NCI-H345 treated with DMSO at 0.1 percent for 48 hours (cell line): ENCODE measurements at regions not wholly inside any gene's neighbourhood (a gene's known extent, or its start where the extent isn't known, plus 50 kb on each side); places are given as distances from the start of the nearest gene placed in this dataset.

Source experiments
- DNase-seq: peaks from one replicate; lab custom pipeline; 2025; ENCODE audit not compliant: unreplicated experiment; lab: John Stamatoyannopoulos, UW

DNA sequence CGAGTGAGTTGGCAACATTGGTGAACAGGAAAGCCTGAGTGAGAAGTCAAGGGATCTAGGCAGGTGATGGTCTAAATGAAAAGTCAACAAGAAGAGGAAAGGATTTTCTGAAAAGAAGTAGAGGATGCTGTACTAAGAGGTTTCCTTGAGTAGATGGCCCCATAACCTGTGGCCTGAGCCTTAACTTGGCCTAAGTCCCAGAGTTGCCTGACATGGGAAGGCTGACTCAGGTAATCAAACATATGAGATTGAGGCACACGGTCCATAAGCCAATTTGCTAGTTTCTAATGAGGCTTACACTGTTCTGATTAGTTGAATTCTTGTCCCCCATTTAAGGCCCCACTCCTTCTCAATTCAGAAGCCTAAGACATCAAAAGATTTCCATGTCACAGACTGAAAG is 262.5 kb upstream of the LMCD1 start:
- no peak for DNase-seq

DNA sequence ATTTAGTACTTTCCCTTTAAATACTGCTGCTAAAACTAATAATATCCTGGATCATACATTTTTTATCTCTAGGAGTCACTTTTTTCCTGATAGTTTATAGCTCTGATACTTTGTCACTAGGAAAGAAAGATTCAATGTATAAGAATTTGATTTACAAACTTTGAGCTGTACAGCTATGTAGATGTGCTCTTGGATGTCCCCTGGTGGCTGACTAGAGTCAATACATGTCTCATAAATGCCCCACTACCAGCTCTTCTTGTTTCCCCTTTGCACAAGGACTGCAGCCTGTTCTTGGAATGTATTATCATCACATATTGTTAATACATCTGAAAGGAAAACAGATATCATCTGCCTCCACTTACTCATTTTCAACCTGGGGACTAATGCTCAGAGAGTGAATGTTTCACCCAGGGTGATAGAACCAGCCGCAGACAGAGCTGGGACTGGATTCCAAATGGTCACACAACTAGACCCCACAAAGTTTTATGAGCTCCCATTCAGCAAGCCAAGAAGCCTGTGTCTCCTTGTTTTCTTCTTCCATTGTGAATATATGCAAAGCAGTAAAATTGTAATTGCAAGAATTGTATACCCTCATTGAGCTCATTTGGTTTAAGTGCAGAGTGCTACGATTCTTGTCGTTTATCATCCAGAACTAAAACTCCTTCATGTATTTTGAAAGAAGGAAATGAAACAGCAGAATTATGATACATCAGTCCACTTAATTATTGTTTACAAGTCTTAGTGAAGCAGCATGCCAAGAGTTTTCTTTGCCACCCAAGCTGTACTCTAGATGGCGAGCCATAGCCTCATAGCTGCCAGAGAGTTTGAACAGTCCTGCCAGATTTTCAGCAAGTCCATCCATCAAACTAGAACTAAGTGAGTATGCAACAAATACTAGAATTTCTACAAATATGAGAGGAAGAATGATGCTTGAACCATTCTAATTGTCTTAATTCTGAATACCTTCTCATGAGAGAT is 261.6 kb upstream of the LMCD1 start:
- peak; percentile 2 for DNase-seq

DNA sequence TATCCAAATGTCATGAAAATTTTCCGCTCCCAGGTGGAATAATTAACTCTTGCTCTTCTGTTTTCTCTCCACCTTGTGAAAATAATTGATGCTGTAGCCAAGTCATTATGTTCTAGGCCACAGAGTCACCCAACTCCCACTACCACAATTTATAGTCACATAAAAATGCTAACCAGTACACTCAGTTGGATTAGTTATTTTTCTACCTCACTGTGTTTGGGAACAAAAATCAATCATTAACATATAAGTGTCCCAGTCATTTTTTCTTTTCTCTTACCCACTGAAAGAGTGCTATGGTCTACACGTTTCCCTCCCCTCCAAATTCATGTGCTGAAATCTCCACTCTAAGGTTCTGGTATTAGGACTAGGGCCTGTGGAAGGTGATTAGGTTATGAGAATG is 255.6 kb upstream of the LMCD1 start:
- DNase-seq: no peak

DNA sequence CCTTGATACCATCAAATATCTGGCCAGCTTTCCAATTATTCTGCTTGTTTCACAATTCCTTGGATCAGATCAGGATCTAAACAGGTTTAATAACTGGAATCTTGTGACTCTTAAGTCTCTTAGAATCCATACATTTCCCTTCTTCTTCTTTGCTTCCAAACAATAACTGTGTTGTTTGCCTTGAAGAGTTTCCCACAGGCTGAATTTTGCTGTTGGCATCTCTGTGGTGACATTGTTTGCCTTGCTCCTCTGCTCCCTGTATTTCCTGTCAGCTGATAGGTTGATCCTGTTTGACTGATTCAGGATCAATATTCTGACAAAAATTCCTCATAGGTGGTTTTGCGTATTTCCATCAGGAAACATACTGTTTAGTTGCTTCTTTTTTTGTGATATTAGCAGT is 248.4 kb upstream of the LMCD1 start:
- no peak for DNase-seq

DNA sequence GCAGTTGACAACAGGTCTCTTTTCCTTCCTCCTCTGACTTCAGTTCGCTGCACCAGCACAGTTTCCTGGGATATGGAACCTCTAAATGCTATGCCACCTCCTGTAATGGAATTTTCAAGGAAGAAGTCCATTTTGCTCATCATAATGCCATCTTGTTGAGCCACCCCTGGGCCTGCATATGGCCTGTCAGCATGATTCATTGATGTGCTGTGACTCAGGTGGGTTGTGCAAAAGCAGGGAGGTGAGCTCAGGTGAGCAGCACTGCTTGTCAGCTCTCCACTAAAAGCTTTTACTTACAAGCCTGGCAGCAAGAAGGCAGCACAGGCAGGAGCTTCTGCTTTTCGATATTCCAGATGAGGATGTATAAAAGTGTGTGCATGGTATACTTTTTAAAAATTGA is 247.1 kb upstream of the LMCD1 start:
- no peak for DNase-seq

DNA sequence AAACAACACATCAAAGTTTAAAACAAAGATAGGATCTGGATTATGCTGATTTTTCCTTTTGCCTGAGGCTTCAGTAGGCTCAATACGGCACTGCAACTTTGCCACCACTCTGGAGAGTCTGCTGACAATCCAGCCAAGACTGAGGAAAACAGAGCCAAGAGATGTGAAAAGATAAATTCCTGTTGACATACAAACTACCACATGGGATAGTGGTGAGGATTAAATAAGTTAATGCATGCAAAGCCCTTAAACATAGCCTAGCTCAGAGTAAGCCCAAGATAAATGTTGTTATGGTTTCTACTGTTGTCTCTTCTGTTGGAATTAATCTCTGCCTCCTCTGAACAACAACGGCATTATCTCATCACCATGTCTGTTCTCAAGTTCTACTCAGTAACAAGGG is 245.9 kb upstream of the LMCD1 start:
- no peak for DNase-seq

DNA sequence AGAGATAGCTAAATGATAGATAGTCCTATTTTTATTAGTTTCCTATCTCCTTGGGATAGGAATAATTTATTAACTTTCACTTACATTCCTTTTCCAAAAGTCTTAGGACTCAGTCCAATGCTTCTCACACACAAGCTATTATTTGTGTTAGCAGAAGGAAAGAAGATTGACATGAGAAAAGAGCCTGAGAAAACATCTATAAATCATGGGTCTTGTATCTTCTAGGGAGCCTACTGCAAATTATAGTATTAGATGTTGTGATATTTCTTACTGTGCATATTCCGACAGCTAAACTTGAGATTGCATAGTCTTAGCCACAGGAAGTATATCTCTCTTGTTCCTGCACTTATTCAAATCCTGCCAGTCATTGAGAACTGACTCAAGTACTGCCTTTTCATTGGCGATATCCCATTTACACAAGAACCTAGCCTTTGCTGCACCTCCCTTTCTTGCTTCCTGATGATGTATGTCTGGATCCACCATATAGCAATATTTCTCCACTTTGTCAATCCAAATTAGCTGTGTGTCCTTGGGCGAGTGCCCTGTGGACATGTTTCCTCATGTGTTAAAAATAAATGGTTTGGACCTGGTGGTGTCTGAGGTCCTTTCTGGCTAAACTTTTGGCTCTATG is 245.1 kb upstream of the LMCD1 start:
- no peak for DNase-seq

DNA sequence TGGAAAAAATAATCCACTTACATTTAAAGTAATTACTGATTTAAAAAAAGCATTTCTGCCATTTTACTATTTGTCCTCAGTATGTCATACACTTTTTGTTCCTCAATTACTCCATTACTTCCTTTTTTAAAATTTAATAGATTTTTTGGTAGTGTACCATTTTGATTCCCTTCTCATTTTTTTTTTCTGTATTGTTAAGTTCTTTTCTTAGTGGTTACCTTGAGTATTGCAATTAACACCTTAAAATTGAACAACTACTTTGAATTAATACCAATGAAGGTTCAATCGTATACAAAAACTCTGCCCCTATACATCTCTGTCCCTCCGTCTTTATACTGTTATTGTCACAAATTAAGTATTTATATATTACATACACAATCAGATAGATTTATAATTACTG is 240.6 kb upstream of the LMCD1 start:
- DNase-seq: no peak

DNA sequence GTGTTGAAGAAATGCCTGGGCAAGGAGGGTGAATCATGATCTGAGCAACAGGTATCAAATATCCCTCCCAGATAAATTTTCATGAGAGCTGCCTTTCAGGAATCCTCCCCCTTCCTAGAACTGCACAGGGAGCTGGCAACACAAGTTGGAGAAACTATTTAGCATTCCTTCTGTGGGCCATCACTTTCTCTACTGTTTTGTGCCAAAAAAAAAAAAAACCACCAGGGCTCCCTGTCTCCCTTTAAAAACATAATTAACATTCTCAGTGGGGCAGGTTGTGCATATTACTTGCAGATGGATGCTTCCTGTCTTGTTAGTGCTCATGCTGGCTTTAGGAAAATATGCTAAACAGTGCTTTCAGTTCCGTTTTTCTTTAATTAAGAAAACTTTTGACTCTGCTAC is 234.9 kb upstream of the LMCD1 start:
- no peak for DNase-seq

DNA sequence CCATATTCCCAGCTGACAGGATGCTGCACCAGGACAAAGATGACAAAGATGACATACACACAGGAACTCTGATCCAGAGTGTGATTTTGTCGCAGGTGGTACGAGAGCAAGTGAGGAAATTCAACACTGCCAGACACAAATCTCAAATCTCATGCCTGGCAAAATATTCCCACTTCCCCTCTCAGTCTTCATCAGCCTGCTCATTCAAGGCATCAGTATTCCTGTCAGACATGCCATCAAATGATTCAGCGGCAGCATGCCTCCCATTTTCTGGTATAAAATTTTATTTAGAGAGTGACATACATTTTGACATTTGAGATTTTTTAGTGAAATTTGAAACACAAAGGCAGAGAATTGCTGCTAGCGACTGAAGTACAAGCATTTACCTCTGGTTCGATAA is 228.1 kb upstream of the LMCD1 start:
- DNase-seq: no peak

DNA sequence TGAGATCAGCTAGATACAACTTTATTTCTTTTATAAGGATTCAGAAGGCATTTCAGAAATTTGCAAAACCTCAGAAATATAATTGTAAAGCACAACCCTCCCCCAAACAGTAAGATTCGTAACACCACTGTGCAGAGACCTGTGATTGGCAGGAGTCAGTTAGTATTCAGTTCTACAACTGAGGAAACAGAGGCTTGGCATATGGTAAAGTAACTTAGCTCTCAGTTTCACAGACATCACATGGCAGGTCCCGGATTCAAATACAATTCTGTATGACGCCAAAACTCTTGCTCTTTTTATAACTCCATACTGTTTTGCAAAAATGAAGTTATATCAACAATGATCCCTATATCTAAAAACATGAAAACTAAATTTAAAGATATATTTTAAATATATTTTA is 225.6 kb upstream of the LMCD1 start:
- no peak for DNase-seq

DNA sequence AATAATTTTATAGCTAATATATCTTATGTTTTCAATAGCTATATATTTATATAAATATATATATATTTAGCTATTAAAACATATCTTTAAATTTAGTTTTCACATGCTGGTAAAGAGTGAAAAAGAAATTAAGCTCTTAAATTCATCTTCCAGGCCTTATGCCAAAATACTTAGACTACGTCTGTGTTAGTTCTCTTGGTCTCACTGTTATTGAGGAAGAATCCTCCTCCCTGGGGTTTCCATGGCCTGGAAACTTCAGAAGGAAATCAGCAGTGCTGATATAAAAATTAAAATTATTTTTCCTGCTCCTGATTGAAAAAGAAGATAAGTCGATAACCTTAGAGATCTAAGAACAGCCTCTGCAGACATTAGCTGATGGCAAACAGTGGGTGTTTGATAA is 225.1 kb upstream of the LMCD1 start:
- DNase-seq: no peak

DNA sequence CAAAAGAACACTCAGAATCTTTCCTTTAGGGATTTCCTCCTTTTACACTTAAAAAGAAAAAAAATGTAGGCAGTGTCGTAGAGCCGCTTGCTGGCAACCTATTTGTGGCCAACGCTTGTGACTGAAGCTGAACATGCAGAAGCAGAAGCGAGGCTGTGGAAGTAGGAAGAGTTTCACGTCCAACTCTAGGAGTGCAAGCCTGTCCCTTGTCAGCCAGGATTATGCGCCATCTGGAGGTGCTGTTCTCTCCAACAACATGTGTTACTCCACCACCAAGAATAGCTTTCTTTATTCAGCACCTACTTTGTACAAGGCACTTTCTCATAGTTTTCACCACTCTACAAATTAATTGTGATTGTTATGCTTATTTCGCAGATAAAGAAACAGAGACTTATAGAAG is 223.2 kb upstream of the LMCD1 start:
- no peak for DNase-seq

DNA sequence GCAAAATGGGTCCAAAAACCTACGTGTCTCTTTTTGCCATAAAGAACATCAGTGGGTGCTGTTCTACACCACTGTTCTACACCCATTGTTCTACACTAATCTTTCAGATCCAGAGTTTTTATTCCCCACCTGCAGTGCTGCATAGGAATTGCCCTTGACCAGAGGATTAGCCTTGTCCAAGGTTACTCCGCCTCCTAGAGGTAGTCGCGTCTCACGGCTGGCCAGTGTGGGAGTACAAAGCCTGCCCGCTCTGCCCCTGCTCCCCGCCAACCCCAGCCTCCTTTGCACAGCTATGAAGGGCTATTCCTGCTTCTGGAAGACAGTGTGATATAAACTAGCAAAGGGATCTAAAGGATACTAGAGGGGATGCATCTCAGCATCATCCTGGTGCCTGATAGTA is 222.1 kb upstream of the LMCD1 start:
- DNase-seq: no peak

DNA sequence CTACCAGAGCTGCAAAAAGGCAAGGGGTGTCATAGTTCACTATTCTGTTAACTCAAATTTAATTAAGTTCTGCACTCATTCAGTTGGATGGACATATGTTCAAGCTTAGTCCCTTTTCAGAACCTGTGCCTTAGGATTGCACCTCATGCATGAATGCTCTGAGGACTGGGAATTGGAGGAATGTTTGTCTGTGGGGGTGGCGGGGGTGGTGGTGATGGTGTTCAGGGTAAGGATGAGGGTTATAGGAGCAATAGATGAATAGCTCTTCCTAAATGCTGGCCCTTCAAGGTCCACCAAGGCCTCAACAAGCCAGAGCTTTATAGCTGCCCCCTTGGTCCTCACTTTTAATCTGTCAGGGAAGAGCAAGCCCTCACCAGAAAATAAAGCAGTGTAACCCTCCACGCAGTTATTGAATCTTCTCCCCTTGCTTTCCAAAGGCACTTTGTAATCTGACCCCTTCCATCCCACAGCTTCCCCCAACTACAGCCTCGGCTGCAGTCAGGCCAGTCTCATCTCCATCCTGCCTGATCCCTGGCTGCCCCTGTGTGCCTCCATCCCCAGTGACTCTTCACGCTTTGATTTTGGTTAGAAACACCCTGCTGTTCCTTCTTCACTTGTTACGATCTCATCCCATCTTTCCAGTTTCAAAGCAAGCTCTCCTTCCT is 221.6 kb upstream of the LMCD1 start:
- no peak for DNase-seq

DNA sequence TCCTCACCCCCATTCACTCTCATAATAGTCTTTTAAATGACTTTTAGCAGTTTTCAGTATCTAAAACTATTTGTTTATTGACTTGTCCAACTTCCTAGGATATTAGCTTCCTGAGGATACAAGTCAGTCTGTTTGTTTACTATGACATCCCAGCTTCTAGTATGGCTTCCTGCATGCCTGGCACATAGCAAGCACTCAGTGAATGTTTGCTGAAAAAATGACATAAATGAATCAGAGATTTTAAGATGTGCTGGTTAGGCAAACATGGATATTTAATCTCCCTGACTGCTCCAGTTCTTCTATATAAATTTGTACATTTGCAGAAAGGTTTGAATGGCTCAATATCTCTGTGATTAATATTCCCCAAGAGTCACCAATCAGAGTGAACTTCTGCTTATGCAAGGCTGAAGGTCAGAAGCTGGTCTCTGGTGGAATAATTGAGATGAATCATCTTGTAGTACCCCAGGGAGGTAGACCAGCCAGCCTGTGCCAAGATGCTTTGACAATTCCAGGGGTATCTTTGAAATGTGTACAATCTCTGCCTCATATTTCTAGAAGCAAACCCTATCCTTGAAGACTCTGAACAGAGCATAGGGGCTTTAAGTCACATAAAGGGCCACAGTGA is 219.0 kb upstream of the LMCD1 start:
- no peak for DNase-seq

DNA sequence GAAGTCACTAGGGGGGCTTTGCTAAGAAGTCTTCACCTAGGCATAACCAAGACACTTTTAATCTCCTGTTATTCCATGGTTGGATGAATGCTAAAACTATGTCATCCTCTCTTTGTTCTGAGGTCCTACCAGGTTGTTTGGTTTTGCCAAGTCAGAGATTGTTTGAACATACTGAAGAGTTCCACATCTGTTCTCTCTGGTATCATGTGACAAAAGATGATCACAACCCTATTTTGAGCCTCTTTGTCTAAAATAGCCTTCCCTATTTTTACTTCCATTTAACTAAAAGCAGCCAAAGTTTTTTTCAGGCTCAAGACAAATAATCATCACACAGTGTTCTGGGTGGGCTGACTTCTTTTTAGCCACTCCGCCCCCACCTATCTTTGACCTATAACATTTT is 218.4 kb upstream of the LMCD1 start:
- DNase-seq: no peak

DNA sequence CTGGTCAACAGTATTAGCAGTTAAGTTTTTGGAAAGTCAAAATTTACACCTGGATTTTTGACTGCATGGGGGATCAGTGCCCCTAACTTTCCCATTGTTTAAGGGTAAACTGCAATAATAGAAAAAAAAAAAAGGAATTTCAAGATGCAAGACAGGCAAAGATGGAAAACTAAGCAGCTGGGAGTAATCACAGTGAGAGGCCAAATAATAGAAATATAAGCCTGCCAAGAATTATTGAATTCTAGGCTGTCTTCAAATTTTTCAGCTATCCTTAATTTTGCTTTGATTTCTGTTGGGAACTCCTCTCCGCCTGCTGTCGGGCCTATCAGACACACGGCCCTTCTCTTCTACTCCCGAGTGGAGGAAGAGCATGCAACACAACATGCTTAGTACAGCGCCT is 215.5 kb upstream of the LMCD1 start:
- DNase-seq: no peak

DNA sequence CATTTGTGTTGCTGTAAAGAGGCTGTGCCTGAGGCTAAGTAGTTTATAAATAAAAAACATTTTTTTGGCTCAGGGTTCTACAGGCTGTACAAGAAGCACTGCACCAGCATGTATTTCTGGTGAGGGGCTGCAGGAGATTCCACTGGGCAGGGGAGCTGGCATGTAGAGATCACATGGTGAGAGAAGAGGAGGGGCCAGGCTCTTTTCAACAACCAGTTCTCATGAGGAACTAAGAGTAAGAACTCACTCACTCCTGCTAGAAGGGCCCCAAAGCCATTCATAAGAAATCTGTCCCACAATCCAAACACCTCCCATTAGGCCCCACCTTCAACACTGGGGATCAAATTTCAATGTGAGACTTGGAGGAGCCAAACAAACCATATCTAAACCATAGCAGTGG is 214.9 kb upstream of the LMCD1 start:
- no peak for DNase-seq

DNA sequence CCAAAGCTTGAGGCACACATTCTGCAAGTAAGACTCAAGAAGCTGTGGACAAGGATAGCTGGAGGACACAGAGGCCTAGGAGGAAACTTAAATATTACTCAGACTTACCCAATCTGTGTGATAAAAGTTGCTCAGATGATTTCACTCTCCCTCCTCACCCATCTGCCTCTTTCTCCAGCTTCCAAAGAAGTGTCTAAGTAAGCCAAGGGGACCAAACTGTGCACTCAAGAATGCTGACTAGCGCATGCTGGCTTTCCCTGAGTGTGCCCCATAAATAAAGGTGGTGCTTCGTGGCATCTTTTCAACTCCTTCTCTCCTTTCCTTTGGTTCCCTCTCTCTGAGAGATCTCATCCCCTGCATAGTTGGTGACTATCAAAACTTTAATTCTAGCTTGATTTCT is 211.0 kb upstream of the LMCD1 start:
- DNase-seq: no peak

DNA sequence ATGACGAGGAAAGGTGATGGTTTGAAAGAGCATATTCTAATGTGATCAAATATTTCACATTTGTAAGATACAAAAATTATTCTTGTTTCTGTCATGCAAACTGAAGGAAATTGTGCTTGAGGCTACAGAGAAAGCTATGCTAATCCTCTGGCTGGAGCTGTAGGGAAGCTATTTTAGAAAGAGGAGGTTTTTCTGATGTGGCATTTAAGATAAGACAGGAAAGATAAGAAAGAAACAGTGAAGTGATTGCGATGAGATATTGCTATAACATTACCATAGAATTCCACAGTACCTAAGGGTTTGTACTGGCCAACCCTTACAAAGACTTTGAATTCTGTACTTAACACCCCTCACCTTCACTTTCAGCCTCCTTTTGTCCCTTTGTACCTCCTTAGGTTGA is 205.2 kb upstream of the LMCD1 start:
- no peak for DNase-seq
